HepG2 (cell line): ENCODE measurements at regions not wholly inside any gene's neighbourhood (a gene's known extent, or its start where the extent isn't known, plus 50 kb on each side); places are given as distances from the start of the nearest gene placed in this dataset.
A peak's percentile ranks its signal among the peaks of the same experiment; 100 is the strongest.
"Not testable (repeated sequence)": the region's sequence is repeated elsewhere in the genome, so short reads cannot be mapped to it uniquely, and the experiment has no call there.

Experiments used
- ATAC-seq: fragments of 200-7000 bp; cut with Tn5 transposase; 3 replicates; pipeline ENCODE4 v1.9.1; 2020; ENCODE audit warnings: mild to moderate bottlenecking, moderate library complexity
- BruUV-seq: library from RNA; stranded (reverse); fragments of 400-500 nt; replicated peaks from 2 replicates; lab custom pipeline; 2021; lab: Mats Ljungman, UMichigan
- CTCF ChIA-PET: fragments of 300-600 bp; formaldehyde crosslinking; extraction: SDS; loops from one replicate; lab custom pipeline; 2021; ENCODE audit warnings: low total read pairs, inconsistent platforms, low intra/inter-chr PET ratio; lab: Yijun Ruan, JAX
- POLR2A ChIA-PET: fragments of 350-600 bp; sonication (Branson Sonifier 250); formaldehyde crosslinking; loops from one replicate; lab custom pipeline; 2020; ENCODE audit warnings: antibody characterized with exemption, inconsistent platforms; lab: Yijun Ruan, JAX
- DNase-seq: peaks from one replicate; pipeline ENCODE4 v3.0.0-alpha.2; 2015; ENCODE audit warnings: low spot score
- FAIRE-seq: peaks from 3 replicates; lab custom pipeline; 2011; peaks lifted over from hg19 to GRCh38; lab: Jason Lieb, UNC
- H2AFZ ChIP-seq: one replicate; pipeline ENCODE4 v1.6.1; 2011; ENCODE audit warnings: low read length, inconsistent platforms
- H3K27ac ChIP-seq: fragments of 300-600 bp; 3 replicates; pipeline ENCODE4 v1.8.0; 2011; ENCODE audit warnings: mixed run types, mild to moderate bottlenecking, mixed read lengths, low read length, inconsistent platforms; ENCODE audit not compliant: insufficient read depth; ENCODE audit errors: extremely low read length
- H3K27me3 ChIP-seq, 2 experiments: fragments of 200-600 bp in 1 of 2; 2 replicates in 1 of 2; 3 replicates in 1 of 2; pipeline versions ENCODE4 v1.6.0 to v1.8.0; 2011; ENCODE audit warnings: low read length in 2 of 2, mild to moderate bottlenecking in 2 of 2, moderate library complexity in 2 of 2, inconsistent platforms in 1 of 2; ENCODE audit not compliant: insufficient read depth in 2 of 2, control insufficient read depth in 1 of 2
- H3K36me3 ChIP-seq, 2 experiments: fragments of 200-600 bp in 1 of 2; replicated peaks in 1 of 2; 2 replicates in 1 of 2; 3 replicates in 1 of 2; pipeline versions ENCODE4 v1.5.1 to v1.8.0; 2011; ENCODE audit warnings: low read length in 2 of 2, inconsistent platforms in 1 of 2; ENCODE audit not compliant: insufficient read depth in 2 of 2, control insufficient read depth in 1 of 2
- H3K4me1 ChIP-seq: 2 replicates; pipeline ENCODE4 v1.5.1; 2012; ENCODE audit warnings: low read length, inconsistent platforms; ENCODE audit not compliant: insufficient read depth
- H3K4me2 ChIP-seq: 2 replicates; pipeline ENCODE4 v1.6.0; 2011; ENCODE audit warnings: low read depth, low read length, inconsistent platforms
- H3K4me3 ChIP-seq, 3 experiments: fragments of 200-600 bp in 1 of 3; sonication (generic), shearing (Covaris generic) in 1 of 3; replicated peaks in 1 of 3; 2 replicates each; pipeline ENCODE4 v1.5.1; 2011 to 2016; ENCODE audit warnings: low read length in 3 of 3, inconsistent platforms in 2 of 3, low read depth in 2 of 3, mild to moderate bottlenecking in 2 of 3, control low read depth in 1 of 3, mixed read lengths in 1 of 3; ENCODE audit not compliant: insufficient read depth in 1 of 3
- H3K79me2 ChIP-seq: one replicate; pipeline ENCODE4 v1.6.1; 2011; ENCODE audit warnings: low read length, inconsistent platforms; ENCODE audit not compliant: insufficient read depth
- H3K9ac ChIP-seq: 2 replicates; pipeline ENCODE4 v1.6.0; 2011; ENCODE audit warnings: mild to moderate bottlenecking, low read depth, low read length, inconsistent platforms; ENCODE audit not compliant: insufficient read depth
- H3K9me3 ChIP-seq: 2 replicates; pipeline ENCODE4 v1.5.1; 2012; ENCODE audit warnings: mild to moderate bottlenecking, low read length
- H4K20me1 ChIP-seq: 2 replicates; pipeline ENCODE4 v1.6.0; 2011; ENCODE audit warnings: inconsistent platforms, mild to moderate bottlenecking, low read length, moderate library complexity; ENCODE audit not compliant: insufficient read depth
- CTCF ChIP-seq: sonication (generic); formaldehyde crosslinking; IDR thresholded peaks from 2 replicates; pipeline ENCODE4 v1.5.0; 2020; ENCODE audit warnings: mild to moderate bottlenecking, missing genetic modification reagents, moderate library complexity
- REST ChIP-seq, 2 experiments: IDR thresholded peaks; 2 replicates each; pipeline ENCODE4 v1.6.1; 2011 to 2012; ENCODE audit warnings: low read length in 2 of 2, borderline replicate concordance in 1 of 2, low read depth in 1 of 2, mild to moderate bottlenecking in 1 of 2, moderate library complexity in 1 of 2
- ZNF687 ChIP-seq: sonication (generic); formaldehyde crosslinking; IDR thresholded peaks from 2 replicates; pipeline ENCODE4 v1.5.1; 2020; ENCODE audit warnings: mild to moderate bottlenecking, missing genetic modification reagents, moderate library complexity
- WGBS: methylation state at CpG from one replicate; pipeline ENCODE4 v1.1.6; 2017; ENCODE audit warnings: low lambda C conversion rate; 5-methylcytosine and 5-hydroxymethylcytosine counted together
- in situ Hi-C: cut with HindIII; loops from 2 replicates; pipeline ENCODE4 v1.10.0; 2017; ENCODE audit warnings: low pct_unique_long_range_greater_than_20kb; ENCODE audit not compliant: extremely low pct_ligation_motif_present
- intact Hi-C: fragments of 100-400 bp; cut with micrococcal nuclease; formaldehyde crosslinking; loops from one replicate; pipeline ENCODE4 v1.10.0; 2022; ENCODE audit not compliant: unreplicated experiment

GRCh38 chr20:29031262-29031982 is 2226.0 kb upstream of the DEFB115 start:
- H3K4me1 ChIP-seq, DNase-seq, H3K36me3 ChIP-seq, intact Hi-C loops, H3K4me2 ChIP-seq, H3K79me2 ChIP-seq, H3K27ac ChIP-seq, in situ Hi-C loops, H3K27me3 ChIP-seq, FAIRE-seq, BruUV-seq, H3K9ac ChIP-seq, CTCF ChIA-PET, POLR2A ChIA-PET, H2AFZ ChIP-seq, ATAC-seq, H3K4me3 ChIP-seq, H4K20me1 ChIP-seq: not testable (repeated sequence)
- WGBS = 16% methylated on average over 16 of the region's 16 CpGs
- peaks cover 15% of the 10 kb centered on the region for H3K9me3 ChIP-seq

GRCh38 chr20:29044239-29044638 is 2213.2 kb upstream of the DEFB115 start:
- H3K9me3 ChIP-seq, BruUV-seq, H3K27ac ChIP-seq, DNase-seq, H3K79me2 ChIP-seq, H3K9ac ChIP-seq, H3K36me3 ChIP-seq, CTCF ChIA-PET, H2AFZ ChIP-seq, H3K4me1 ChIP-seq, POLR2A ChIA-PET, H3K27me3 ChIP-seq, H4K20me1 ChIP-seq, in situ Hi-C loops, FAIRE-seq, intact Hi-C loops: not testable (repeated sequence)
- ATAC-seq = peak; percentile 98
- WGBS = 9% methylated on average over 11 of the region's 12 CpGs
- TF ChIP-seq ZNF687 (CRISPR knock-in tag) (peak; percentile 16; the same call in 1 of the 2 replicates), CTCF (CRISPR knock-in tag) (peak; percentile 68), REST (IDR thresholded peaks at IDR 0.05; ENCODE audit: borderline replicate concordance in 1 of 2, low read depth in 1 of 2, low read length in 2 of 2) (peak in 1 of 2 experiments; percentile 19; a peak in 2 of 4 replicates)
- H3K4me3 ChIP-seq = peak overlapping the region in 1 of 3 experiments; percentile 46; a peak in 1 of 6 replicates
- H3K4me2 ChIP-seq = peak overlapping the region; percentile 50; the same call in 1 of the 2 replicates
